NCI-H748 (cell line): ENCODE measurements at regions not wholly inside any gene's neighbourhood (a gene's known extent, or its start where the extent isn't known, plus 50 kb on each side); places are given as distances from the start of the nearest gene placed in this dataset.
"Not testable (repeated sequence)": the region's sequence is repeated elsewhere in the genome, so short reads cannot be mapped to it uniquely, and the experiment has no call there.

Source experiments
- DNase-seq: peaks from one replicate; lab custom pipeline; 2025; ENCODE audit not compliant: unreplicated experiment; lab: John Stamatoyannopoulos, UW

GRCh38 chr2:62334440-62335058 lies 138.6 kb downstream of the B3GNT2 start:
- DNase-seq, result peak; percentile 65

GRCh38 chr2:62334009-62334408 lies 138.1 kb downstream of the B3GNT2 start:
- peak; percentile 86 for DNase-seq

- no peak for DNase-seq
These were observed 135.0 kb downstream of the B3GNT2 start for GRCh38 chr2:62330959-62331358.

GRCh38 chr2:62329797-62330196 lies 133.9 kb downstream of the B3GNT2 start:
- DNase-seq, result no peak

- DNase-seq, result no peak
These were observed 130.8 kb downstream of the B3GNT2 start for GRCh38 chr2:62326735-62327134.

- DNase-seq, result no peak
These were observed 129.5 kb downstream of the B3GNT2 start for GRCh38 chr2:62325398-62325797.

GRCh38 chr2:62321380-62322289 lies 125.7 kb downstream of the B3GNT2 start:
- no peak for DNase-seq

GRCh38 chr2:62320657-62321357 lies 124.9 kb downstream of the B3GNT2 start:
- no peak for DNase-seq

GRCh38 chr2:62320137-62320536 lies 124.2 kb downstream of the B3GNT2 start:
- not testable (repeated sequence) for DNase-seq

- no peak for DNase-seq
These were observed 123.2 kb downstream of the B3GNT2 start for GRCh38 chr2:62319070-62319469.

- no peak for DNase-seq
These were observed 119.6 kb downstream of the B3GNT2 start for GRCh38 chr2:62315476-62315875.

GRCh38 chr2:62314291-62314690 lies 118.4 kb downstream of the B3GNT2 start:
- DNase-seq, result no peak

GRCh38 chr2:62313449-62314227 lies 117.7 kb downstream of the B3GNT2 start:
- no peak for DNase-seq

- no peak for DNase-seq
These were observed 113.7 kb downstream of the B3GNT2 start for GRCh38 chr2:62309465-62310091.

- no peak for DNase-seq
These were observed 113.2 kb downstream of the B3GNT2 start for GRCh38 chr2:62309081-62309464.

- no peak for DNase-seq
These were observed 111.8 kb downstream of the B3GNT2 start for GRCh38 chr2:62307469-62308389.

GRCh38 chr2:62306751-62307468 lies 111.0 kb downstream of the B3GNT2 start:
- DNase-seq, result peak; percentile 76

- peak; percentile 32 for DNase-seq
These were observed 109.7 kb downstream of the B3GNT2 start for GRCh38 chr2:62305421-62306176.
